ENCODE measurements at regions not wholly inside any gene's neighbourhood (a gene's known extent, or its start where the extent isn't known, plus 50 kb on each side); places are given as distances from the start of the nearest gene placed in this dataset.
A peak's percentile ranks its signal among the peaks of the same experiment; 100 is the strongest.

- H3K36me3 ChIP-seq: peaks cover 3 to 80% of the 10 kb centered on the region in 2 donors
- ATAC-seq (no peak), DNase-seq (no peak)
- H3K4me1 ChIP-seq: no peaks in the 10 kb centered on the region
- H3K27ac ChIP-seq: no peak overlapping the region
- H3K4me3 ChIP-seq: no peak overlapping the region
- H3K9me3 ChIP-seq: no peaks in the 10 kb centered on the region
- TF ChIP-seq, protein P1, sequence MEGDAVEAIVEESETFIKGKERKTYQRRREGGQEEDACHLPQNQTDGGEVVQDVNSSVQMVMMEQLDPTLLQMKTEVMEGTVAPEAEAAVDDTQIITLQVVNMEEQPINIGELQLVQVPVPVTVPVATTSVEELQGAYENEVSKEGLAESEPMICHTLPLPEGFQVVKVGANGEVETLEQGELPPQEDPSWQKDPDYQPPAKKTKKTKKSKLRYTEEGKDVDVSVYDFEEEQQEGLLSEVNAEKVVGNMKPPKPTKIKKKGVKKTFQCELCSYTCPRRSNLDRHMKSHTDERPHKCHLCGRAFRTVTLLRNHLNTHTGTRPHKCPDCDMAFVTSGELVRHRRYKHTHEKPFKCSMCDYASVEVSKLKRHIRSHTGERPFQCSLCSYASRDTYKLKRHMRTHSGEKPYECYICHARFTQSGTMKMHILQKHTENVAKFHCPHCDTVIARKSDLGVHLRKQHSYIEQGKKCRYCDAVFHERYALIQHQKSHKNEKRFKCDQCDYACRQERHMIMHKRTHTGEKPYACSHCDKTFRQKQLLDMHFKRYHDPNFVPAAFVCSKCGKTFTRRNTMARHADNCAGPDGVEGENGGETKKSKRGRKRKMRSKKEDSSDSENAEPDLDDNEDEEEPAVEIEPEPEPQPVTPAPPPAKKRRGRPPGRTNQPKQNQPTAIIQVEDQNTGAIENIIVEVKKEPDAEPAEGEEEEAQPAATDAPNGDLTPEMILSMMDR (IDR thresholded peaks at IDR 0.05): no peak
- intact Hi-C loops (cut with DNase I): no loop called here
- no peaks in the 10 kb centered on the region for H3K27me3 ChIP-seq
Measured at GRCh38 chr6:144549837-144550747, 265.0 kb downstream of the UTRN start.

GRCh38 chr6:144551339-144551738, 266.2 kb downstream of the UTRN start:
- no peak for DNase-seq
- H3K9me3 ChIP-seq: no peaks in the 10 kb centered on the region
- no peak overlapping the region for H3K4me3 ChIP-seq
- no peak for ATAC-seq
- H3K27me3 ChIP-seq: no peaks in the 10 kb centered on the region
- H3K27ac ChIP-seq: no peak overlapping the region
- TF ChIP-seq, protein P1 (IDR thresholded peaks at IDR 0.05): no peak
- H3K36me3 ChIP-seq: peaks cover 3 to 80% of the 10 kb centered on the region in 2 donors
- intact Hi-C loops (cut with DNase I): no loop called here
- H3K4me1 ChIP-seq: no peaks in the 10 kb centered on the region

GRCh38 chr6:144555066-144555465, 269.9 kb downstream of the UTRN start:
- TF ChIP-seq, protein P1 (IDR thresholded peaks at IDR 0.05): no peak
- DNase-seq (no peak), ATAC-seq (no peak)
- H3K4me3 ChIP-seq: no peak overlapping the region
- intact Hi-C loops (cut with DNase I): no loop called here
- no peaks in the 10 kb centered on the region for H3K27me3 ChIP-seq
- no peaks in the 10 kb centered on the region for H3K9me3 ChIP-seq
- H3K4me1 ChIP-seq: peaks cover 0 to 4% of the 10 kb centered on the region in 2 donors
- H3K27ac ChIP-seq: no peak overlapping the region
- peaks cover 3 to 81% of the 10 kb centered on the region in 2 donors for H3K36me3 ChIP-seq

DNA sequence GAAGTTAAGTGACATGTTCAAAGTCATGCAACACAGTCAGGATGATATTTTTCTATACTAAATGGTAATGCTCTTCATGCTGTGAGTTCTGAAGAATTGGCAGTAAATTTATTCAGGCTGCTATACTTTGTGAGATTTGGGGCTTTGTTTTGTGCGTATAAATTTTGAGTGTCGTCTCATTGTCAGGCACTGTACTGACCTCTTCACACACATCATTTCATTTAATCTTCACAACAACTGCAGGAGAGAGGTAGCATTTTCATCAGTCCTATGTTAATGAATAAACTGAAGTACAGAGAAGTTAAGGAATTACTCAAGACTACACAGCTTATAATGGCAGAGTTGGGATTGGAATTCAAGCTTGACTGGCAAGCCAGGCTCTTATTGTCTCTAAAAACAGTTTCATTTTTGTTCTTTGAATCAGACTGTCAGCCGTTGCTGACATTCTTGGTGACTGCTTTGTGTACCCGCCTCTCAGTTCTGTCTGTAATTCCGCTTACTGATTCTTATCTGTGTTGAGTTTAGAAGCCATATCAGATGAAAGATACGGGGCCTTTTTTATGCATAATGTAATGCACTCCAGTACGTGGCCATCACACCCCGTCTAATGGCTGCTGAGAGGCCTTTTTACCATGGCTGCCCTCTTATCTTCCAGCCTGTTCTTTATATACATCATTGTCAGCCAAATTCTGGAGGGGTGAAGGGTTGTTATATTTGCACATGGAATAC, 274.9 kb downstream of the UTRN start:
- H3K4me3 ChIP-seq: no peak overlapping the region
- intact Hi-C loops (cut with DNase I): no loop called here
- H3K27ac ChIP-seq: peak overlapping the region in 1 of 2 donors; percentile 13
- ATAC-seq (peak; percentile 65), DNase-seq (peak in 1 of 4 donors; percentile 13)
- no peaks in the 10 kb centered on the region for H3K9me3 ChIP-seq
- peaks cover 0 to 7% of the 10 kb centered on the region in 2 donors for H3K4me1 ChIP-seq
- TF ChIP-seq, protein P1 (IDR thresholded peaks at IDR 0.05): no peak
- no peaks in the 10 kb centered on the region for H3K27me3 ChIP-seq
- peaks cover 0 to 48% of the 10 kb centered on the region in 2 donors for H3K36me3 ChIP-seq

GRCh38 chr6:144561455-144562043, 276.4 kb downstream of the UTRN start:
- TF ChIP-seq, protein P1 (IDR thresholded peaks at IDR 0.05): no peak
- Histone ChIP-seq H3K4me3 (no peak overlapping the region), H3K27me3 (no peaks in the 10 kb centered on the region), H3K36me3 (peaks cover 0 to 34% of the 10 kb centered on the region in 2 donors), H3K9me3 (no peaks in the 10 kb centered on the region), H3K4me1 (peaks cover 0 to 7% of the 10 kb centered on the region in 2 donors), H3K27ac (no peak overlapping the region)
- no peak for DNase-seq
- no peak for ATAC-seq
- intact Hi-C loops (cut with DNase I): no loop called here
